Mesendoderm (in vitro differentiated cells): ENCODE measurements at regions not wholly inside any gene's neighbourhood (a gene's known extent, or its start where the extent isn't known, plus 50 kb on each side); places are given as distances from the start of the nearest gene placed in this dataset.

Experiments used
- DNase-seq: peaks from one replicate; pipeline ENCODE4 v3.0.0; 2013
- H2AK5ac ChIP-seq: 2 replicates; pipeline ENCODE4 v1.6.1; 2013; ENCODE audit warnings: low read length, inconsistent platforms
- H2BK120ac ChIP-seq: 2 replicates; pipeline ENCODE4 v1.6.1; 2013; ENCODE audit warnings: low read depth, mild to moderate bottlenecking, low read length, moderate library complexity, mixed read lengths
- H2BK15ac ChIP-seq: replicated peaks from 2 replicates; pipeline ENCODE4 v1.6.1; 2013; ENCODE audit warnings: low read depth, mild to moderate bottlenecking, moderate library complexity
- H2BK5ac ChIP-seq: 2 replicates; pipeline ENCODE4 v1.6.1; 2013; ENCODE audit warnings: low read length, inconsistent platforms
- H3K18ac ChIP-seq: 2 replicates; pipeline ENCODE4 v1.6.1; 2013; ENCODE audit warnings: mild to moderate bottlenecking, low read length, mixed read lengths
- H3K23ac ChIP-seq: one replicate; pipeline ENCODE4 v1.6.1; 2013; ENCODE audit warnings: low read length
- H3K27ac ChIP-seq: 2 replicates; pipeline ENCODE4 v1.5.1; 2013; ENCODE audit warnings: low read depth, mild to moderate bottlenecking, inconsistent platforms, low read length, moderate library complexity
- H3K27me3 ChIP-seq: 2 replicates; pipeline ENCODE4 v1.6.1; 2013; ENCODE audit warnings: low read length, control low read depth, mild to moderate bottlenecking, inconsistent platforms; ENCODE audit not compliant: insufficient read depth, poor library complexity
- H3K36me3 ChIP-seq: 2 replicates; pipeline ENCODE4 v1.6.1; 2013; ENCODE audit warnings: low read length, inconsistent platforms; ENCODE audit not compliant: control insufficient read depth, insufficient read depth
- H3K4ac ChIP-seq: one replicate; pipeline ENCODE4 v1.6.1; 2013; ENCODE audit warnings: low read depth, mild to moderate bottlenecking, low read length, moderate library complexity
- H3K4me1 ChIP-seq: 2 replicates; pipeline ENCODE4 v1.6.1; 2013; ENCODE audit warnings: low read depth, low read length, inconsistent platforms; ENCODE audit not compliant: control insufficient read depth
- H3K4me2 ChIP-seq: 2 replicates; pipeline ENCODE4 v1.6.1; 2013; ENCODE audit warnings: low read length
- H3K4me3 ChIP-seq: 2 replicates; pipeline ENCODE4 v1.5.1; 2013; ENCODE audit warnings: mild to moderate bottlenecking, low read length
- H3K56ac ChIP-seq: one replicate; pipeline ENCODE4 v1.6.1; 2013; ENCODE audit warnings: low read length
- H3K79me1 ChIP-seq: 2 replicates; pipeline ENCODE4 v1.6.1; 2013; ENCODE audit warnings: low read length, inconsistent platforms
- H3K79me2 ChIP-seq: 2 replicates; pipeline ENCODE4 v1.6.1; 2013; ENCODE audit warnings: mild to moderate bottlenecking, low read length; ENCODE audit not compliant: control insufficient read depth, insufficient read depth
- H3K9ac ChIP-seq: 2 replicates; pipeline ENCODE4 v1.6.1; 2013; ENCODE audit warnings: low read length, inconsistent platforms
- H4K5ac ChIP-seq: one replicate; pipeline ENCODE4 v1.6.1; 2013; ENCODE audit warnings: low read length
- H4K8ac ChIP-seq: one replicate; pipeline ENCODE4 v1.6.1; 2013; ENCODE audit warnings: low read depth, mild to moderate bottlenecking, control low read depth, low read length, moderate library complexity
- WGBS: extraction: QIAGEN DNeasy Blood & Tissue Kit; methylation state at CpG from one replicate; pipeline ENCODE4 v1.1.7; 2013; ENCODE audit warnings: low lambda C conversion rate, missing lambda C conversion rate; ENCODE audit not compliant: insufficient coverage; ENCODE audit errors: extremely low coverage; 5-methylcytosine and 5-hydroxymethylcytosine counted together

DNA sequence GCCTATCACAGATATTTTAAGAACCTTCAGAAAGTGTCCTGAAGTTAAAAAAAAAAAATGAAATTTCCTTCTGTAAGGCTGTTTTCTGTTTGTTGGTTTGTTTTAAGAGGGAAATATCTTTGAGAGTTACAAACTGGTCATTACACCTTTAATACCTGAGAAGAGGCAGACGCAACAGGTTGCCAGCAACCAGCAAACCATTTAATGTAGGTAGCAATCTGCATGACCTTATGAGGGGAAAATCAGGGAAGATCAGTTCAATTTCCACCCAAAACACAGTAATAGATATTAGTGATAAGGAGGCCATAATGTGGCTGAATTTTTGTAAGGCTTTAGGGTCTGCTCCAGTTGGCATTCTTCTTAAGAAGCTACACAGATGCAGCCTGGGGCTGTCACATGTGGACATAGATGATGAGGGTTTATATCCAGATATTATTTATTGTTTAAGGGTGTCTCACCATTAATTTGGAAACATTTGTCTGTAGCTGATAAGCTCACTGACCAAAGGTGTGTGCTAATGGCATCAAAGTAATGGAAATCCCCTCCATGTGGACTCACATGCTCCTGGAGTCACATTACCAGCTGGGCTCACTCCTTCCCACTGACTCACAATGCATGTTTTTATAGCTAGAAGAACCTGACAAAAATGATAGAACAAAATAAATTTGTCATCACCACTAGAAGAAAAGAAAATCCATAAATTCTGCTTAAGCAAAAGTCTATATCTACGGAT, 83.5 kb upstream of the DTNA start:
- no peak for DNase-seq
- H3K56ac ChIP-seq: no peak overlapping the region
- H3K27me3 ChIP-seq: no peaks in the 10 kb centered on the region
- H3K4ac ChIP-seq: no peak overlapping the region
- H3K79me2 ChIP-seq: peaks cover 2% of the 10 kb centered on the region
- H3K79me1 ChIP-seq: peaks cover 9% of the 10 kb centered on the region
- no peak overlapping the region for H3K9ac ChIP-seq
- no peak overlapping the region for H2BK120ac ChIP-seq
- H4K8ac ChIP-seq: no peak overlapping the region
- H2BK5ac ChIP-seq: peak overlapping the region; percentile 35
- peak overlapping the region; percentile 41 for H2BK15ac ChIP-seq
- no peak overlapping the region for H3K4me2 ChIP-seq
- peaks cover 7% of the 10 kb centered on the region for H3K4me1 ChIP-seq
- H3K18ac ChIP-seq: peak overlapping the region; percentile 39
- no peak overlapping the region for H3K4me3 ChIP-seq
- no CpG with 5 or more reads among the region's 2 CpGs for WGBS
- no peaks in the 10 kb centered on the region for H3K36me3 ChIP-seq
- H2AK5ac ChIP-seq: peak overlapping the region; percentile 19
- no peak overlapping the region for H3K23ac ChIP-seq
- no peak overlapping the region for H3K27ac ChIP-seq
- H4K5ac ChIP-seq: peak overlapping the region; percentile 33

GRCh38 chr18:34627137-34627920, 82.8 kb upstream of the DTNA start:
- H3K18ac ChIP-seq: peak overlapping the region; percentile 51
- H3K9ac ChIP-seq: no peak overlapping the region
- H3K79me1 ChIP-seq: peaks cover 9% of the 10 kb centered on the region
- no peak overlapping the region for H3K56ac ChIP-seq
- H4K8ac ChIP-seq: no peak overlapping the region
- no peak overlapping the region for H3K27ac ChIP-seq
- peaks cover 2% of the 10 kb centered on the region for H3K79me2 ChIP-seq
- H3K27me3 ChIP-seq: no peaks in the 10 kb centered on the region
- no peak overlapping the region for H2BK15ac ChIP-seq
- peak overlapping the region; percentile 73 for H2BK120ac ChIP-seq
- H3K36me3 ChIP-seq: no peaks in the 10 kb centered on the region
- WGBS: no CpG with 5 or more reads among the region's 2 CpGs
- H3K4me1 ChIP-seq: peaks cover 10% of the 10 kb centered on the region
- no peak overlapping the region for H3K4me2 ChIP-seq
- H4K5ac ChIP-seq: peak overlapping the region; percentile 41
- no peak for DNase-seq
- H3K4ac ChIP-seq: peak overlapping the region; percentile 70
- no peak overlapping the region for H3K4me3 ChIP-seq
- H2BK5ac ChIP-seq: peak overlapping the region; percentile 40
- peak overlapping the region; percentile 93 for H2AK5ac ChIP-seq
- H3K23ac ChIP-seq: no peak overlapping the region

- no peak overlapping the region for H3K4me2 ChIP-seq
- no peak overlapping the region for H3K4me3 ChIP-seq
- H3K27me3 ChIP-seq: no peaks in the 10 kb centered on the region
- no peak overlapping the region for H2BK5ac ChIP-seq
- no peak overlapping the region for H3K9ac ChIP-seq
- WGBS: no CpG with 5 or more reads among the region's 4 CpGs
- no peak for DNase-seq
- no peak overlapping the region for H3K23ac ChIP-seq
- H3K36me3 ChIP-seq: no peaks in the 10 kb centered on the region
- no peak overlapping the region for H4K8ac ChIP-seq
- no peak overlapping the region for H3K27ac ChIP-seq
- no peak overlapping the region for H2BK15ac ChIP-seq
- no peak overlapping the region for H3K56ac ChIP-seq
- H4K5ac ChIP-seq: no peak overlapping the region
- H3K4me1 ChIP-seq: peaks cover 7% of the 10 kb centered on the region
- H2BK120ac ChIP-seq: no peak overlapping the region
- no peak overlapping the region for H2AK5ac ChIP-seq
- no peak overlapping the region for H3K4ac ChIP-seq
- H3K18ac ChIP-seq: no peak overlapping the region
- H3K79me1 ChIP-seq: peaks cover 6% of the 10 kb centered on the region
- H3K79me2 ChIP-seq: peaks cover 2% of the 10 kb centered on the region
Observed at GRCh38 chr18:34631093-34631966, 78.8 kb upstream of the DTNA start.

DNA sequence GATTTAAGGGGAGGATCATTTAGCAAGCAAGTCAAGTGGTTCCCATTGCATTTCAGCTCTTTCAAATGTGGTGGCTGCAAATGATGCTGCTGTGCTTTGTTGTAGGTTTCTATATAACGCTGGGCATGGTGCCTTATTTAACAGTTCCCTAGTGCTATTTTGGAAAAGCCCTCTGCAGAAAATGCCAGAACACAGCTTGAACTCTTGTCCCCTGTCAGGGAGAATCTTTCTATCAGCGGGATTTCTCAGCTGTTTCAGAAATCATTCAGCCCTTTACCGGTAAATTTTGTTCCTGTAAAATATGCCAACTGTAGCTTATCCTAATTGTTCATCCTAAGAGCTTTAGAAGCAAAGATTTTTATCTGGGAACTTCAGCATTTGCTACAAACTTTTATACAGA, 77.8 kb upstream of the DTNA start:
- Histone ChIP-seq H3K18ac (peak overlapping the region; percentile 68), H3K4me1 (peaks cover 3% of the 10 kb centered on the region), H2BK5ac (no peak overlapping the region), H3K27ac (no peak overlapping the region), H3K23ac (no peak overlapping the region), H2BK15ac (no peak overlapping the region), H2BK120ac (no peak overlapping the region), H2AK5ac (no peak overlapping the region), H3K4me2 (no peak overlapping the region), H3K79me1 (peaks cover 6% of the 10 kb centered on the region), H3K27me3 (no peaks in the 10 kb centered on the region), H3K9ac (no peak overlapping the region), H3K79me2 (peaks cover 2% of the 10 kb centered on the region), H4K5ac (no peak overlapping the region), H3K56ac (no peak overlapping the region), H4K8ac (no peak overlapping the region), H3K36me3 (no peaks in the 10 kb centered on the region), H3K4ac (no peak overlapping the region), H3K4me3 (no peak overlapping the region)
- WGBS: no CpG with 5 or more reads among the region's 3 CpGs
- DNase-seq: no peak

DNA sequence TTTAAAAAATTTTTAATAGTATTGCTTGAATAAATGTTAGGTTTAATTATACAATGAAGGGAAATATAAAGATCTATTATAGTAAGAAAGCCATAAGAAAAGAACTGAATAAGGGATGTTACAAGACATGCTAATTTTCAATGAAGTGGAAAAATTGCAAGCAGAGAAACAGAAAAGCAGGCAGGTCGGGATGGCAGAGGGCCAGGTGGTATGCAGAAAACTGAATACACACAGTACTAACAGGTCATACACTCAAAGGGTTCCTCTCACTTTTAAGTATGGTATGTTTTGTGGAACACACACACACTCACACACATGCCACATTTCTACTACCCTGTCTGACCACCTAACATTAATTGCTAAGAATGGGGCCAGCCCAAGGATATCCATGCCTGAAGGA, 76.7 kb upstream of the DTNA start:
- no peaks in the 10 kb centered on the region for H3K36me3 ChIP-seq

More for the DNA sequence above, 76.7 kb upstream of the DTNA start:
- Histone ChIP-seq H3K18ac (no peak overlapping the region), H3K4ac (no peak overlapping the region), H2BK5ac (no peak overlapping the region), H3K79me1 (peaks cover 6% of the 10 kb centered on the region), H3K79me2 (peaks cover 2% of the 10 kb centered on the region), H3K27ac (no peak overlapping the region), H2BK15ac (no peak overlapping the region), H3K56ac (peak overlapping the region; percentile 12), H2AK5ac (no peak overlapping the region), H3K27me3 (no peaks in the 10 kb centered on the region), H4K8ac (no peak overlapping the region), H3K4me1 (peaks cover 7% of the 10 kb centered on the region), H3K23ac (no peak overlapping the region), H3K9ac (no peak overlapping the region), H3K4me3 (no peak overlapping the region), H4K5ac (no peak overlapping the region), H3K4me2 (no peak overlapping the region), H2BK120ac (no peak overlapping the region)
- WGBS: no CpG with 5 or more reads among the region's 1 CpG
- no peak for DNase-seq
